Stomach (tissue), 8 donors: ENCODE measurements at regions not wholly inside any gene's neighbourhood (a gene's known extent, or its start where the extent isn't known, plus 50 kb on each side); places are given as distances from the start of the nearest gene placed in this dataset.

Source experiments
- DNase-seq, 2 donors: peaks; one replicate each; pipeline versions ENCODE4 v3.0.0 to v3.0.0-alpha.2; 2013 to 2019
- H3K27ac ChIP-seq, 5 donors: fragments of 200-600 bp in 4 of 5; sonication (generic) in 4 of 5; one replicate each; pipeline ENCODE4 v1.5.1; 2013 to 2019; ENCODE audit warnings: mild to moderate bottlenecking in 1 of 5, moderate library complexity in 1 of 5
- H3K27me3 ChIP-seq, 3 donors: fragments of 200-600 bp; sonication (generic); one replicate each; pipeline ENCODE4 v1.5.1; 2017 to 2019; ENCODE audit warnings: mixed run types in 1 of 3
- H3K36me3 ChIP-seq, 4 donors: fragments of 200-600 bp; sonication (generic); 1 replicate in 3 of 4; 2 replicates in 1 of 4; pipeline ENCODE4 v1.5.1; 2016 to 2019
- H3K4me1 ChIP-seq, 4 donors: fragments of 200-600 bp; sonication (generic); one replicate each; pipeline ENCODE4 v1.5.1; 2016 to 2019
- H3K4me3 ChIP-seq, 4 donors: fragments of 200-600 bp; sonication (generic) in 3 of 4; one replicate each; pipeline ENCODE4 v1.5.1; 2016 to 2019; ENCODE audit warnings: mild to moderate bottlenecking in 1 of 4
- H3K9me3 ChIP-seq, 4 donors: fragments of 200-600 bp; sonication (generic); one replicate each; pipeline ENCODE4 v1.5.1; 2016 to 2019
- EP300 ChIP-seq: sonication (generic); formaldehyde crosslinking; IDR thresholded peaks from one replicate; pipeline ENCODE4 v1.6.1; 2017; ENCODE audit warnings: antibody characterized with exemption
- POLR2A ChIP-seq, 4 donors: fragments of 450-650 bp; IDR thresholded peaks; one replicate each; pipeline ENCODE4 v1.6.1; 2016; ENCODE audit warnings: antibody characterized with exemption in 4 of 4, control low read depth in 2 of 4, mild to moderate bottlenecking in 1 of 4, moderate library complexity in 1 of 4
- POLR2AphosphoS5 ChIP-seq, 3 donors: sonication (generic); formaldehyde crosslinking; IDR thresholded peaks; one replicate each; pipeline ENCODE4 v1.6.1; 2016; ENCODE audit warnings: antibody characterized with exemption in 3 of 3
- WGBS, 5 donors: extraction: QIAGEN DNeasy Blood & Tissue Kit in 3 of 5; methylation state at CpG; one replicate each; pipeline versions ENCODE4 v1.1.5 to v1.1.7; 2013 to 2018; 5-methylcytosine and 5-hydroxymethylcytosine counted together
- intact Hi-C: fragments of 100-400 bp; cut with DNase I; formaldehyde crosslinking; loops from one replicate; pipeline ENCODE4 v1.15.1; 2023; ENCODE audit warnings: low total_unique reads
- TF ChIP-seq, protein P1 (sequence below), 7 experiments: fragments of 450-650 bp in 4 of 7; fragments of 200-600 bp in 3 of 7; sonication (generic) in 3 of 7; IDR thresholded peaks; one replicate each; pipeline ENCODE4 v1.5.1; 2016 to 2019; ENCODE audit warnings: antibody characterized with exemption in 7 of 7, control low read depth in 2 of 7, mild to moderate bottlenecking in 1 of 7
- donor health status: healthy with polysubstance abuse.
- donor health status: Bipolar disorder and iron deficiency.
- donor health status: healthy.

GRCh38 chr13:102960959-102961358 is 105.3 kb downstream of the SLC10A2 start:
- H3K36me3 ChIP-seq: no peaks in the 10 kb centered on the region
- no peaks in the 10 kb centered on the region for H3K27me3 ChIP-seq
- 75 to 87% (median 82%) methylated on average over 4 of the region's 4 CpGs for WGBS, 5 donors
- H3K4me3 ChIP-seq: no peak overlapping the region
- H3K4me1 ChIP-seq: no peaks in the 10 kb centered on the region
- H3K27ac ChIP-seq: no peak overlapping the region
- DNase-seq: no peak
- TF ChIP-seq POLR2AphosphoS5 (IDR thresholded peaks at IDR 0.05) (no peak), EP300 (no peak), POLR2A (IDR thresholded peaks at IDR 0.05) (no peak)
- TF ChIP-seq, protein P1, sequence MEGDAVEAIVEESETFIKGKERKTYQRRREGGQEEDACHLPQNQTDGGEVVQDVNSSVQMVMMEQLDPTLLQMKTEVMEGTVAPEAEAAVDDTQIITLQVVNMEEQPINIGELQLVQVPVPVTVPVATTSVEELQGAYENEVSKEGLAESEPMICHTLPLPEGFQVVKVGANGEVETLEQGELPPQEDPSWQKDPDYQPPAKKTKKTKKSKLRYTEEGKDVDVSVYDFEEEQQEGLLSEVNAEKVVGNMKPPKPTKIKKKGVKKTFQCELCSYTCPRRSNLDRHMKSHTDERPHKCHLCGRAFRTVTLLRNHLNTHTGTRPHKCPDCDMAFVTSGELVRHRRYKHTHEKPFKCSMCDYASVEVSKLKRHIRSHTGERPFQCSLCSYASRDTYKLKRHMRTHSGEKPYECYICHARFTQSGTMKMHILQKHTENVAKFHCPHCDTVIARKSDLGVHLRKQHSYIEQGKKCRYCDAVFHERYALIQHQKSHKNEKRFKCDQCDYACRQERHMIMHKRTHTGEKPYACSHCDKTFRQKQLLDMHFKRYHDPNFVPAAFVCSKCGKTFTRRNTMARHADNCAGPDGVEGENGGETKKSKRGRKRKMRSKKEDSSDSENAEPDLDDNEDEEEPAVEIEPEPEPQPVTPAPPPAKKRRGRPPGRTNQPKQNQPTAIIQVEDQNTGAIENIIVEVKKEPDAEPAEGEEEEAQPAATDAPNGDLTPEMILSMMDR (IDR thresholded peaks at IDR 0.05): no peak
- no peaks in the 10 kb centered on the region for H3K9me3 ChIP-seq
- intact Hi-C loops: no loop called here

DNA sequence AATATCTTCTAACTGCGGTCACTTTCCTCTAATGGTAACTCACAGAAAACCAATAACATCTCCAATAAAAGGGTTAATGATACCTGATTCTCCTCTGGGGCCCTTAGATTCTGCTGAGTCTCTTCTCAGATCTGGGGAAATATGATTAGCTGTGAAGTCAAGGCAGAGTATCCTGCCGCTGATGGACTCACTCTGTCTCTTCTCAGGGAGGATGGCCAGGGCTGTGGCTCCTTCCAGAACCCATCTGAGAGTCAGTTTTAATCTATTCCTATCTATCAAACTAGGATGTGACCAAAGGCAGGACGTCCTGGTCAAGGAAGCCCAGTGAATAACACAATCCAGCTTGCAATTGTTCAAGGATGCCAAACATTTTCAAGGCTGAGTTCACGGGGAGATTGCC is 109.8 kb downstream of the SLC10A2 start:
- TF ChIP-seq POLR2A (IDR thresholded peaks at IDR 0.05): no peak
- no peak for TF ChIP-seq POLR2AphosphoS5 (IDR thresholded peaks at IDR 0.05)
- TF ChIP-seq EP300: no peak
- TF ChIP-seq, protein P1 (IDR thresholded peaks at IDR 0.05): no peak
- intact Hi-C loops: no loop called here
- Histone ChIP-seq H3K9me3 (no peaks in the 10 kb centered on the region), H3K4me1 (no peaks in the 10 kb centered on the region), H3K27ac (no peak overlapping the region), H3K4me3 (no peak overlapping the region), H3K36me3 (no peaks in the 10 kb centered on the region), H3K27me3 (no peaks in the 10 kb centered on the region)
- DNase-seq: no peak
- 53 to 75% (median 67%) methylated on average over 4 of the region's 4 CpGs for WGBS, 5 donors

DNA sequence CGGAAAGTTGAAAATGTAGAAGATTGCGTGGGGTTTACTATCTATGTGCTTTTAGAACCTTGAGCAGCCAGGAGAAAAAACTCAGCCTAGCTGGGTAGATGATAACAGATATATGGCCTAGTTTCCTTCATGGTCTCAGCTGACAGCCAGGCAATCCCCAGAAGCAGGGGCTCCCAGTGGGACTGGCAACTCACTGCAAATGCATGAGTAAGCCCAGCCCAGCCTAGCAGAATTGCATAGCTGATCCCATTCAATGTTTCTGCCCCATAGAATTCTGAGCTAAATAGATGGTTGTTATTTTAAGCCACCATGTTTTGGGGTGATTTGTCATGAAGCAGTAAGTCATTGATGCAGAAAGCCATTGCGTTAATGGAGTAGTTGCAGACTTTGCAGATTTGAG is 108.5 kb downstream of the ERCC5 start:
- H3K27me3 ChIP-seq: no peaks in the 10 kb centered on the region
- H3K4me1 ChIP-seq: no peaks in the 10 kb centered on the region
- no peak overlapping the region for H3K4me3 ChIP-seq
- H3K36me3 ChIP-seq: no peaks in the 10 kb centered on the region
- no peak for TF ChIP-seq POLR2A (IDR thresholded peaks at IDR 0.05)
- TF ChIP-seq, protein P1 (IDR thresholded peaks at IDR 0.05): no peak
- TF ChIP-seq POLR2AphosphoS5 (IDR thresholded peaks at IDR 0.05): no peak
- TF ChIP-seq EP300: no peak
- 88 to 97% (median 91%) methylated on average over 3 of the region's 3 CpGs for WGBS, 5 donors
- no peaks in the 10 kb centered on the region for H3K9me3 ChIP-seq
- DNase-seq: no peak
- intact Hi-C loops: no loop called here
- no peak overlapping the region for H3K27ac ChIP-seq

DNA sequence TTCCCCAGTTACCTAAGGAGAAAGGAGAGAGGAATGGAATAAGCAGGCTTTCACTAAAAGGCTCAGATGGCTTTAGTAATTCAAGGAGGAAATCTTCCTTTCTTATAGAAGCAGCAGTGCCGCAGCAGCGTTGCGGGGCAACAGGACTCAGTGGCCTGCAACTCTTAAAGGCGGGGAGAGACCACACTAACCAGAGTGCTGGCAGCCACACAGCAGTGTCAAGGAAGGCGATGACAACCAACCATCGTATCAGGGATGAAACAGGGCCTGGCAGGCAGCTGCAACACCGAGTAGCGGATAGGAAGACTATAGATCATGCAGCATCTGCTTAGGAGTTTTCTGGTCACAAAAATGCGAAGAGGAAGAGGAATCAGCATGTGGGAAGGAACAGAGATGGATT is 106.0 kb downstream of the ERCC5 start:
- intact Hi-C loops: no loop called here
- Histone ChIP-seq H3K27ac (no peak overlapping the region), H3K4me1 (no peaks in the 10 kb centered on the region), H3K9me3 (no peaks in the 10 kb centered on the region), H3K36me3 (no peaks in the 10 kb centered on the region), H3K27me3 (no peaks in the 10 kb centered on the region), H3K4me3 (no peak overlapping the region)
- WGBS, 5 donors: 91 to 92% (median 91%) methylated on average over 9 of the region's 9 CpGs
- TF ChIP-seq POLR2A (IDR thresholded peaks at IDR 0.05): no peak
- no peak for TF ChIP-seq POLR2AphosphoS5 (IDR thresholded peaks at IDR 0.05)
- TF ChIP-seq, protein P1 (IDR thresholded peaks at IDR 0.05): no peak
- no peak for TF ChIP-seq EP300
- DNase-seq: no peak
